Stomach (tissue), 8 donors: ENCODE measurements at regions not wholly inside any gene's neighbourhood (a gene's known extent, or its start where the extent isn't known, plus 50 kb on each side); places are given as distances from the start of the nearest gene placed in this dataset.

Experiments
- DNase-seq, 2 donors: peaks; one replicate each; pipeline versions ENCODE4 v3.0.0 to v3.0.0-alpha.2; 2013 to 2019
- H3K27ac ChIP-seq, 5 donors: fragments of 200-600 bp in 4 of 5; sonication (generic) in 4 of 5; one replicate each; pipeline ENCODE4 v1.5.1; 2013 to 2019; ENCODE audit warnings: mild to moderate bottlenecking in 1 of 5, moderate library complexity in 1 of 5
- H3K27me3 ChIP-seq, 3 donors: fragments of 200-600 bp; sonication (generic); one replicate each; pipeline ENCODE4 v1.5.1; 2017 to 2019; ENCODE audit warnings: mixed run types in 1 of 3
- H3K36me3 ChIP-seq, 4 donors: fragments of 200-600 bp; sonication (generic); 1 replicate in 3 of 4; 2 replicates in 1 of 4; pipeline ENCODE4 v1.5.1; 2016 to 2019
- H3K4me1 ChIP-seq, 4 donors: fragments of 200-600 bp; sonication (generic); one replicate each; pipeline ENCODE4 v1.5.1; 2016 to 2019
- H3K4me3 ChIP-seq, 4 donors: fragments of 200-600 bp; sonication (generic) in 3 of 4; one replicate each; pipeline ENCODE4 v1.5.1; 2016 to 2019; ENCODE audit warnings: mild to moderate bottlenecking in 1 of 4
- H3K9me3 ChIP-seq, 4 donors: fragments of 200-600 bp; sonication (generic); one replicate each; pipeline ENCODE4 v1.5.1; 2016 to 2019
- CTCF ChIP-seq, 7 experiments: fragments of 450-650 bp in 4 of 7; fragments of 200-600 bp in 3 of 7; sonication (generic) in 3 of 7; IDR thresholded peaks; one replicate each; pipeline ENCODE4 v1.5.1; 2016 to 2019; ENCODE audit warnings: antibody characterized with exemption in 7 of 7, control low read depth in 2 of 7, mild to moderate bottlenecking in 1 of 7
- EP300 ChIP-seq: sonication (generic); formaldehyde crosslinking; IDR thresholded peaks from one replicate; pipeline ENCODE4 v1.6.1; 2017; ENCODE audit warnings: antibody characterized with exemption
- POLR2A ChIP-seq, 4 donors: fragments of 450-650 bp; IDR thresholded peaks; one replicate each; pipeline ENCODE4 v1.6.1; 2016; ENCODE audit warnings: antibody characterized with exemption in 4 of 4, control low read depth in 2 of 4, mild to moderate bottlenecking in 1 of 4, moderate library complexity in 1 of 4
- POLR2AphosphoS5 ChIP-seq, 3 donors: sonication (generic); formaldehyde crosslinking; IDR thresholded peaks; one replicate each; pipeline ENCODE4 v1.6.1; 2016; ENCODE audit warnings: antibody characterized with exemption in 3 of 3
- WGBS, 5 donors: extraction: QIAGEN DNeasy Blood & Tissue Kit in 3 of 5; methylation state at CpG; one replicate each; pipeline versions ENCODE4 v1.1.5 to v1.1.7; 2013 to 2018; 5-methylcytosine and 5-hydroxymethylcytosine counted together
- intact Hi-C: fragments of 100-400 bp; cut with DNase I; formaldehyde crosslinking; loops from one replicate; pipeline ENCODE4 v1.15.1; 2023; ENCODE audit warnings: low total_unique reads
- donor health status: healthy with polysubstance abuse.
- donor health status: Bipolar disorder and iron deficiency.
- donor health status: healthy.

- WGBS, 5 donors, result 88 to 99% (median 90%) methylated on average over 4 of the region's 4 CpGs
- no peaks in the 10 kb centered on the region for H3K27me3 ChIP-seq
- TF ChIP-seq POLR2A (IDR thresholded peaks at IDR 0.05) (no peak), CTCF (IDR thresholded peaks at IDR 0.05) (no peak), POLR2AphosphoS5 (IDR thresholded peaks at IDR 0.05) (no peak), EP300 (no peak)
- peak overlapping the region in 1 of 5 donors; percentile 87 for H3K27ac ChIP-seq
- intact Hi-C loops, result no loop called here
- DNase-seq, result no peak
- no peaks in the 10 kb centered on the region for H3K9me3 ChIP-seq
- H3K4me3 ChIP-seq, result no peak overlapping the region
- peaks cover 9 to 51% (median 25%) of the 10 kb centered on the region in 4 donors for H3K4me1 ChIP-seq
- no peaks in the 10 kb centered on the region for H3K36me3 ChIP-seq
Observed at GRCh38 chr18:10012526-10012925, 98.7 kb downstream of the VAPA start.

- TF ChIP-seq POLR2A (IDR thresholded peaks at IDR 0.05) (no peak), POLR2AphosphoS5 (IDR thresholded peaks at IDR 0.05) (no peak), EP300 (no peak), CTCF (IDR thresholded peaks at IDR 0.05) (no peak)
- Histone ChIP-seq H3K27ac (peak overlapping the region in 1 of 5 donors; percentile 3), H3K27me3 (no peaks in the 10 kb centered on the region), H3K4me1 (peaks cover 9 to 51% (median 25%) of the 10 kb centered on the region in 4 donors), H3K36me3 (no peaks in the 10 kb centered on the region), H3K4me3 (no peak overlapping the region), H3K9me3 (no peaks in the 10 kb centered on the region)
- intact Hi-C loops, result no loop called here
- WGBS, 5 donors, result 81 to 90% (median 83%) methylated on average over 17 of the region's 17 CpGs
- DNase-seq, result no peak
Observed at GRCh38 chr18:10013621-10014543, 100.1 kb downstream of the VAPA start.

GRCh38 chr18:10015288-10015701 lies 101.5 kb downstream of the VAPA start:
- H3K36me3 ChIP-seq, result no peaks in the 10 kb centered on the region
- intact Hi-C loops, result no loop called here
- H3K9me3 ChIP-seq, result no peaks in the 10 kb centered on the region
- peaks cover 9 to 39% (median 18%) of the 10 kb centered on the region in 4 donors for H3K4me1 ChIP-seq
- no peaks in the 10 kb centered on the region for H3K27me3 ChIP-seq
- H3K4me3 ChIP-seq, result no peak overlapping the region
- 66 to 74% (median 71%) methylated on average over 9 of the region's 9 CpGs for WGBS, 5 donors
- TF ChIP-seq POLR2AphosphoS5 (IDR thresholded peaks at IDR 0.05) (no peak), POLR2A (IDR thresholded peaks at IDR 0.05) (no peak), CTCF (IDR thresholded peaks at IDR 0.05) (no peak), EP300 (no peak)
- DNase-seq, result no peak
- H3K27ac ChIP-seq, result peak overlapping the region in 4 of 5 donors; percentile 45 to 70 (median 58)

GRCh38 chr18:10015941-10016819 lies 102.4 kb downstream of the VAPA start:
- no peak overlapping the region for H3K4me3 ChIP-seq
- peaks cover 9 to 33% (median 16%) of the 10 kb centered on the region in 4 donors for H3K4me1 ChIP-seq
- intact Hi-C loops, result no loop called here
- peak in 1 of 2 donors; percentile 56 for DNase-seq
- no peaks in the 10 kb centered on the region for H3K27me3 ChIP-seq
- peak overlapping the region in 4 of 5 donors; percentile 45 to 70 (median 58) for H3K27ac ChIP-seq
- 47 to 58% (median 49%) methylated on average over 7 of the region's 7 CpGs for WGBS, 5 donors
- TF ChIP-seq CTCF (IDR thresholded peaks at IDR 0.05), result peak in 1 of 7 experiments; percentile 16
- no peak for TF ChIP-seq POLR2A (IDR thresholded peaks at IDR 0.05)
- no peak for TF ChIP-seq EP300
- peak in 2 of 3 donors; percentile 38 to 48 for TF ChIP-seq POLR2AphosphoS5 (IDR thresholded peaks at IDR 0.05)
- H3K9me3 ChIP-seq, result no peaks in the 10 kb centered on the region
- H3K36me3 ChIP-seq, result no peaks in the 10 kb centered on the region
